Keratinocyte (primary cell): ENCODE measurements at regions not wholly inside any gene's neighbourhood (a gene's known extent, or its start where the extent isn't known, plus 50 kb on each side); places are given as distances from the start of the nearest gene placed in this dataset.

Source experiments
- DNase-seq: peaks from one replicate; pipeline ENCODE4 v3.0.0-alpha.2; 2011; ENCODE audit warnings: low read depth, missing footprints, low spot score
- FAIRE-seq: peaks from 2 replicates; lab custom pipeline; 2011; peaks lifted over from hg19 to GRCh38; lab: Jason Lieb, UNC
- H2AFZ ChIP-seq: 2 replicates; pipeline ENCODE4 v1.6.0; 2012; ENCODE audit warnings: low read length, control low read depth, inconsistent platforms; ENCODE audit not compliant: control insufficient read depth
- H3K27ac ChIP-seq: 2 replicates; pipeline ENCODE4 v1.5.1; 2011; ENCODE audit warnings: low read length; ENCODE audit not compliant: control insufficient read depth, insufficient read depth
- H3K27me3 ChIP-seq: 3 replicates; pipeline ENCODE4 v1.6.0; 2011; ENCODE audit warnings: low read length; ENCODE audit not compliant: control insufficient read depth, insufficient read depth; ENCODE audit errors: extremely low read depth
- H3K36me3 ChIP-seq, 2 experiments: 2 replicates in 1 of 2; 3 replicates in 1 of 2; pipeline ENCODE4 v1.5.1; 2011; ENCODE audit warnings: low read length in 2 of 2, mild to moderate bottlenecking in 1 of 2; ENCODE audit not compliant: control insufficient read depth in 2 of 2, insufficient read depth in 2 of 2; ENCODE audit errors: extremely low read depth in 1 of 2
- H3K4me1 ChIP-seq: 3 replicates; pipeline ENCODE4 v1.5.1; 2011; ENCODE audit warnings: low read length; ENCODE audit not compliant: control insufficient read depth, insufficient read depth; ENCODE audit errors: extremely low read depth
- H3K4me2 ChIP-seq: 3 replicates; pipeline ENCODE4 v1.6.0; 2011; ENCODE audit warnings: low read depth, low read length; ENCODE audit not compliant: control insufficient read depth, insufficient read depth; ENCODE audit errors: extremely low read depth
- H3K4me3 ChIP-seq, 3 experiments: fragments of 200-600 bp in 1 of 3; sonication (generic) in 1 of 3; 2 replicates in 2 of 3; 3 replicates in 1 of 3; pipeline ENCODE4 v1.5.1; 2011 to 2016; ENCODE audit warnings: low read length in 3 of 3, mild to moderate bottlenecking in 3 of 3, control low read depth in 2 of 3, inconsistent platforms in 1 of 3, low read depth in 1 of 3, mixed read lengths in 1 of 3, mixed run types in 1 of 3, moderate library complexity in 1 of 3; ENCODE audit not compliant: control insufficient read depth in 2 of 3, insufficient read depth in 2 of 3; ENCODE audit errors: extremely low read depth in 1 of 3
- H3K79me2 ChIP-seq: 2 replicates; pipeline ENCODE4 v1.6.0; 2012; ENCODE audit warnings: low read length; ENCODE audit not compliant: control insufficient read depth, insufficient read depth
- H3K9ac ChIP-seq: 3 replicates; pipeline ENCODE4 v1.6.0; 2011; ENCODE audit warnings: low read length; ENCODE audit not compliant: control insufficient read depth, insufficient read depth; ENCODE audit errors: extremely low read depth
- H3K9me1 ChIP-seq: 3 replicates; pipeline ENCODE4 v1.6.0; 2011; ENCODE audit warnings: low read length; ENCODE audit not compliant: control insufficient read depth, insufficient read depth; ENCODE audit errors: extremely low read depth
- H3K9me3 ChIP-seq: 2 replicates; pipeline ENCODE4 v1.5.1; 2012; ENCODE audit warnings: low read depth, low read length; ENCODE audit not compliant: control insufficient read depth
- H4K20me1 ChIP-seq: 3 replicates; pipeline ENCODE4 v1.6.0; 2011; ENCODE audit warnings: low read length; ENCODE audit not compliant: control insufficient read depth, insufficient read depth; ENCODE audit errors: extremely low read depth
- CTCF ChIP-seq, 3 experiments: IDR thresholded peaks in 1 of 3; conservative IDR thresholded peaks in 1 of 3; optimal IDR thresholded peaks in 1 of 3; 2 replicates in 2 of 3; 3 replicates in 1 of 3; pipeline versions ENCODE3 to v1.5.1; 2011; ENCODE audit warnings: low read length in 3 of 3, mild to moderate bottlenecking in 3 of 3, moderate library complexity in 2 of 3, control low read depth in 1 of 3, inconsistent platforms in 1 of 3; ENCODE audit not compliant: insufficient read depth in 2 of 3; ENCODE audit errors: extremely low read depth in 1 of 3
- EZH2 ChIP-seq: IDR thresholded peaks from one replicate; pipeline ENCODE4 v1.6.1; 2012; ENCODE audit warnings: inconsistent platforms, mild to moderate bottlenecking, low read length, moderate library complexity
- dilution Hi-C: fragments of 300-500 bp; cut with MboI; formaldehyde crosslinking; loops from one replicate; pipeline ENCODE4 v1.7.0; 2020; ENCODE audit warnings: low sequenced_read_pairs; ENCODE audit not compliant: extremely low pct_ligation_motif_present

- dilution Hi-C loops, result no loop called here
- H3K9me1 ChIP-seq, result no peaks in the 10 kb centered on the region
- H3K27me3 ChIP-seq, result no peaks in the 10 kb centered on the region
- no peaks in the 10 kb centered on the region for H3K36me3 ChIP-seq
- H3K27ac ChIP-seq, result no peak overlapping the region
- no peaks in the 10 kb centered on the region for H3K9me3 ChIP-seq
- no peaks in the 10 kb centered on the region for H4K20me1 ChIP-seq
- no peak for DNase-seq
- H3K4me3 ChIP-seq, result no peak overlapping the region
- H3K9ac ChIP-seq, result no peak overlapping the region
- no peak overlapping the region for H3K4me2 ChIP-seq
- TF ChIP-seq CTCF (optimal IDR thresholded peaks at IDR 0.05 in 1 of 3, IDR thresholded peaks at IDR 0.05 in 1 of 3, conservative IDR thresholded peaks at IDR 0.05 in 1 of 3; ENCODE audit: extremely low read depth in 1 of 3, insufficient read depth in 2 of 3, low read length in 3 of 3), result no peak
- no peak for TF ChIP-seq EZH2
- no peak overlapping the region for H2AFZ ChIP-seq
- FAIRE-seq, result no peak
- no peaks in the 10 kb centered on the region for H3K4me1 ChIP-seq
- no peaks in the 10 kb centered on the region for H3K79me2 ChIP-seq
These were observed 1268.7 kb upstream of the PCDH20 start for GRCh38 chr13:62684359-62684758.

- no peak overlapping the region for H3K27ac ChIP-seq
- no peaks in the 10 kb centered on the region for H3K9me1 ChIP-seq
- H4K20me1 ChIP-seq, result no peaks in the 10 kb centered on the region
- no peaks in the 10 kb centered on the region for H3K27me3 ChIP-seq
- no peak for DNase-seq
- FAIRE-seq, result no peak
- H2AFZ ChIP-seq, result no peak overlapping the region
- H3K9ac ChIP-seq, result no peak overlapping the region
- H3K79me2 ChIP-seq, result no peaks in the 10 kb centered on the region
- no peaks in the 10 kb centered on the region for H3K4me1 ChIP-seq
- dilution Hi-C loops, result no loop called here
- no peak overlapping the region for H3K4me2 ChIP-seq
- H3K4me3 ChIP-seq, result no peak overlapping the region
- no peaks in the 10 kb centered on the region for H3K36me3 ChIP-seq
- no peaks in the 10 kb centered on the region for H3K9me3 ChIP-seq
- no peak for TF ChIP-seq CTCF (optimal IDR thresholded peaks at IDR 0.05 in 1 of 3, IDR thresholded peaks at IDR 0.05 in 1 of 3, conservative IDR thresholded peaks at IDR 0.05 in 1 of 3; ENCODE audit: extremely low read depth in 1 of 3, insufficient read depth in 2 of 3, low read length in 3 of 3)
- TF ChIP-seq EZH2, result no peak
These were observed 1267.1 kb upstream of the PCDH20 start for GRCh38 chr13:62682788-62683187.
